Skeletal muscle satellite cell (primary cell): ENCODE measurements at regions not wholly inside any gene's neighbourhood (a gene's known extent, or its start where the extent isn't known, plus 50 kb on each side); places are given as distances from the start of the nearest gene placed in this dataset.

ENCODE experiments used
- H3K27me3 ChIP-seq: 2 replicates; pipeline ENCODE4 v1.7.0; 2013; ENCODE audit warnings: low read length; ENCODE audit not compliant: control insufficient read depth, insufficient read depth
- H3K36me3 ChIP-seq: 2 replicates; pipeline ENCODE4 v1.7.0; 2013; ENCODE audit warnings: mild to moderate bottlenecking, control low read depth, low read length; ENCODE audit not compliant: insufficient read depth
- H3K4me1 ChIP-seq: 2 replicates; pipeline ENCODE4 v1.7.0; 2013; ENCODE audit warnings: low read length; ENCODE audit not compliant: control insufficient read depth, insufficient read depth
- H3K4me2 ChIP-seq: 2 replicates; pipeline ENCODE4 v1.7.0; 2013; ENCODE audit warnings: mild to moderate bottlenecking, low read length
- H3K4me3 ChIP-seq: 2 replicates; pipeline ENCODE4 v1.7.0; 2013; ENCODE audit warnings: low read length
- H3K9ac ChIP-seq: 2 replicates; pipeline ENCODE4 v1.7.0; 2013; ENCODE audit warnings: mild to moderate bottlenecking, low read depth, low read length, moderate library complexity
- H3K9me3 ChIP-seq: replicated peaks from 2 replicates; pipeline ENCODE4 v1.7.0; 2013; ENCODE audit warnings: mild to moderate bottlenecking, control low read depth, low read length

DNA sequence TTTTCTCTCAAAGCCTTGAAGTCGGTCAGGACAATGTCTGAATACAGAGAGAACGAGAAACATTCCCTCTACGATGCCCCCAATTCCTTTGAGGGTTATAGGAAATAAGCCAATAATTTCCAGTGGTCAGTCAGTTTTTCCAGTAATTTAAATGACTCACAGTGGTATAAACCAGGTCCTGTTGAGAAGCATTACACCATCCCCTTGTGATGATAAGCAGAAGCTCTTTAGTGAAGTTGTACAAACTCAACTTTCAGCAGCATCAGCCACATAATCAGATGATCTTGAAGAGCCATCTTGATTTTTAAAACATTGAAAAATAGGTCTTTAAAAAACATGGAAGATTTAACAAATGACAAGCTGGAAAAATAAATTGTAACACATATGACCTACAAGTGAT is 173.9 kb upstream of the ZNF462 start:
- H3K9ac ChIP-seq, result no peak overlapping the region
- H3K4me2 ChIP-seq, result no peak overlapping the region
- H3K27me3 ChIP-seq, result no peaks in the 10 kb centered on the region
- H3K4me3 ChIP-seq, result no peak overlapping the region
- H3K36me3 ChIP-seq, result no peaks in the 10 kb centered on the region
- no peaks in the 10 kb centered on the region for H3K9me3 ChIP-seq
- H3K4me1 ChIP-seq, result no peaks in the 10 kb centered on the region

DNA sequence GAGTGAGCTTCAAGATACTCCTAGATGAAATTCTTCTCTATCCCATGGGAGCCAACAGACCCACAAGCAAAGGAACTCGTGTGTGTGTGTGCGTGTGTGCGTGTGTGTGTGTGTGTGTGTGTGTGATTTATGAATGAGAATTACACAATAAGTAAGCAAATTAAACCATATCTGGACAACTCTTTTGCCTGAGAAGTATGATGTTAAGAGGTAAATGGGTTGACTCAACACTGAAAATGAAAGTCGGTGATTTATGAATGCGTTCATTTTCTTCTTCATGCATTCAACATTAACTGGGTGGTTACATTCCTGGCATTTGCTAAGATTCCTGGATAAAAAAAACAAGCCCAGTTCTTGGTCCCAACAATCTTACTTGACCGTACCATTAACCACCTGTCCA is 171.3 kb upstream of the ZNF462 start:
- no peak overlapping the region for H3K9ac ChIP-seq
- no peaks in the 10 kb centered on the region for H3K36me3 ChIP-seq
- H3K27me3 ChIP-seq, result no peaks in the 10 kb centered on the region
- no peaks in the 10 kb centered on the region for H3K9me3 ChIP-seq
- no peak overlapping the region for H3K4me3 ChIP-seq
- no peaks in the 10 kb centered on the region for H3K4me1 ChIP-seq
- no peak overlapping the region for H3K4me2 ChIP-seq

DNA sequence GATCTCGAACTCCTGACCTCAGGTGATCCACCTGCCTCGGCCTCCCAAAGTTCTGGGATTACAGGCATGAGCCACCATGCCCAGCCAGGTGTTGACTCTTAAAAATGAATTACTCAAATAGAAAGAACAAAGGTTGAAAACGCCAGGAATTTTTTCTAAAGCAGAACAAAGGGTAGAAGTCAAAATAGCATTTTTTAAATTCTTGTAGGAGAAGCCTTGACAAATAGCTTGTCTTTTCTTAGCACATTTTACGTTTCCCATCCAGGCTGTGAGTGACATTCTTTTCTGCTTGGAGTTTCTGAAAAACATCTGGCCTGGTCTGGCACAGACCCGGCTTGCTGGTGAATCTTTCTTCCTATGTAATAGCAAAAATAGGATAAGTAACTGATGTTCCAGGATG is 169.4 kb upstream of the ZNF462 start:
- Histone ChIP-seq H3K36me3 (no peaks in the 10 kb centered on the region), H3K27me3 (no peaks in the 10 kb centered on the region), H3K9ac (no peak overlapping the region), H3K4me3 (no peak overlapping the region), H3K4me1 (peaks cover 12% of the 10 kb centered on the region), H3K9me3 (no peaks in the 10 kb centered on the region), H3K4me2 (no peak overlapping the region)

DNA sequence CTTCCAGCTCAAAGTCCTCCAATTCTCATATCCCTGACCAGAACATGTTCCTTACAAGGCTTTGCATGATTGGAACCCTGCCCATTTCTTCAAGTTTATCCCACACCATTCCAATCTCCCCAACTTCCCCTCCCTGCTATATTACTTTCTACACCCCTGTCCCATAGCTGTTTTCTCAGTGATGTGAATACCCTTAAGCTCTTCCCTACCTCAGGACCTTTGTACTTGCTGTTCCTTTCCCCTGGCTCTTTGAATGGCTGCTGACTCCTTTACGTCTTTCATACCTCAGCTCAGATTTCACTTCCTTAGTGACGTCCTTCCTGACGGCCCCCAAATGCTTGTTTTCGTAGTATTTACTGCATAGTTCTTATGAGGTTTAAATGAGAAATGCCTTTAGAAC is 166.2 kb upstream of the ZNF462 start:
- Histone ChIP-seq H3K4me1 (peaks cover 23% of the 10 kb centered on the region), H3K9me3 (no peaks in the 10 kb centered on the region), H3K4me2 (no peak overlapping the region), H3K9ac (no peak overlapping the region), H3K36me3 (no peaks in the 10 kb centered on the region), H3K4me3 (no peak overlapping the region), H3K27me3 (no peaks in the 10 kb centered on the region)

DNA sequence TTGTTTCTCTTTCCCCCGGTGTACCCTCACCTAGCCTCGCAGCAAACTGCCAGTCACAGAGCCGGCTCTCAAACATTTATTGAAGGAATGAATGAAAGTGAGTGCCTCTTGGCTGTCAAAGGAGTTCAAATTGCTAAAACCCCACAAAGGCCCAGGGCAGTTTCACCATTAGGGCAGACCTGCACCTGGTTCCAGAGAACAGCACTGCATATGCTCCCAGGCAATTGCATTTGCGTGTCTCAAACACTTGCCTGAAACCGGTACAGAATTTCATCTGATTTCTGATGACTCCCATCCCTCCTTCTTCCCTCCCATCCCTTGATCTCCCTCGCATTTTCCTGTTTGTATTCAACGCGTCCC is 165.6 kb upstream of the ZNF462 start:
- Histone ChIP-seq H3K9ac (peak overlapping the region; percentile 73), H3K9me3 (no peaks in the 10 kb centered on the region), H3K4me2 (peak overlapping the region; percentile 91), H3K36me3 (no peaks in the 10 kb centered on the region), H3K4me1 (peaks cover 23% of the 10 kb centered on the region), H3K4me3 (peak overlapping the region; percentile 68), H3K27me3 (no peaks in the 10 kb centered on the region)

DNA sequence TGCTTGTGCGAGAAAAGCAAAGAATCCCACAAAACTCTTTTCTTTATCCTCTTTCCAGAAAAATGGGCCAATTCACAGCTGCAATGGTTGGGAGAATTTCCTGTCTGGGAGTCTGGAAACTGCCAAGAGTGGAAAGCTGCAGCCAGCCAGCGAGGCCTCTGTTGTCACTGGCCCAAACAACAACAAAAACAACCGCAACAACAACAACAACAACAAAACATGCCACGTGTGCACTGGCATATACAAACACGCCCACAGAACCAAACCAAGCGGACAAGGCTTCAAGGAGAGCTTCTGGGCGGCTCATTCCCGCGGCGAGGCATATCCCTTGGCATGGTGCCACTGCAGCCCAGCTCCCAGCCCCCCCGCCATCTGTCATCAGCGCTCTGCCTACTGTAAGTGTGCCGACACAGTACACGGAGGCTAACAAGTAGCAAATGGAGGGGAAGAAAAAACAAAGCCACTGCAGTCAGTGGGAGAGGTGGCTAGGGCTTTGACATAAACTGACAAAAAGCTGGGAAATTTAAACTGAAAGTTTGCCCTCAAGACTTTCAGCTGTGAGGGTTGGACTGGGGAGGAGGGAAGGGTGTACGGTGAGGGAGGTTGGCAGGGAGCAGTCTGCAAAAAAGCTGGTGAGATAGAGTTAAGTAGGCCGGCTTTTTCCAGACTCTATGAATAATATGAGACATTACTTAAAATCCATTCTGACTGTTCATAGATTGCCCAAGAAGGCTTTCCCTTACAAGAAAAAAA is 165.0 kb upstream of the ZNF462 start:
- no peaks in the 10 kb centered on the region for H3K9me3 ChIP-seq
- no peaks in the 10 kb centered on the region for H3K36me3 ChIP-seq
- H3K4me3 ChIP-seq, result peak overlapping the region; percentile 68
- H3K4me2 ChIP-seq, result peak overlapping the region; percentile 91
- peaks cover 23% of the 10 kb centered on the region for H3K4me1 ChIP-seq
- H3K9ac ChIP-seq, result peak overlapping the region; percentile 73
- H3K27me3 ChIP-seq, result no peaks in the 10 kb centered on the region

DNA sequence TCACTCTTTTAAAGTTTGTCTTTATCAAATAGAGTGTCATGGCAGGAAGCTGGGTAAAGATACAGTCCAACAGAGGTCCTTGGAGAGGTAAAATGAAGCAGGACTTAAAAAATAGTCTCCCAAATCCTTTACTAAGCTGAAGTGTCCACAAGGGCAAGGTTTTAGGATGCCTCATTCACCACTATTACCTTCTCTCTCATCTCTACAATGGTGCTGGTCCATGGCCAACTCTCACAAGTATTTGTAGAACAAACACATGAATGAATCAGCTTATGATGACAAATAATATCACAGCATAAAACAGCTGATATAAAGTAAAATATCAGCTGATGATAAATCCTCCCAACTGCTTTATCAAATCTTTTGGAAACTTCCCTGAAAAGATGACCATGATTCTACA is 162.3 kb upstream of the ZNF462 start:
- no peak overlapping the region for H3K9ac ChIP-seq
- no peaks in the 10 kb centered on the region for H3K27me3 ChIP-seq
- H3K4me1 ChIP-seq, result peaks cover 23% of the 10 kb centered on the region
- H3K9me3 ChIP-seq, result no peaks in the 10 kb centered on the region
- H3K4me2 ChIP-seq, result no peak overlapping the region
- H3K36me3 ChIP-seq, result no peaks in the 10 kb centered on the region
- no peak overlapping the region for H3K4me3 ChIP-seq

DNA sequence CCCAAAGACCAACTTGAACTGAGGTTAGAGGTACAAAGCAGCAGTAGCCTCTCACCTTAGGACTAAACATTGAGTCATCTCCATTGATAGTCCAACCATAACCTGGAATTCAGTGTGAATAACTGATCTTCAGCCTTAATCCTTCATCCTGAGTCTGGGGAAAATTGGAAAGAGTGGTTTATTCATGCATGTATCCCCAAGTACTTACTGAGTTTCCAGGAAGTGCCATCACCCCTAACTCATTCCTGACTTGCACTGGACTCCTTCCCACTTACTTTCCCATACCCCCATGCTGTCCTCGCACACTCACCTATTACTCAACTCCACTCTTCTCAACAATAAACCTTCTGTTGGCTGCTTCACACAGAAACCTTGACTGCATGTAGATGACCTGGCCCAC is 161.4 kb upstream of the ZNF462 start:
- Histone ChIP-seq H3K9ac (no peak overlapping the region), H3K4me1 (peaks cover 23% of the 10 kb centered on the region), H3K9me3 (no peaks in the 10 kb centered on the region), H3K4me3 (no peak overlapping the region), H3K27me3 (no peaks in the 10 kb centered on the region), H3K4me2 (no peak overlapping the region), H3K36me3 (no peaks in the 10 kb centered on the region)

DNA sequence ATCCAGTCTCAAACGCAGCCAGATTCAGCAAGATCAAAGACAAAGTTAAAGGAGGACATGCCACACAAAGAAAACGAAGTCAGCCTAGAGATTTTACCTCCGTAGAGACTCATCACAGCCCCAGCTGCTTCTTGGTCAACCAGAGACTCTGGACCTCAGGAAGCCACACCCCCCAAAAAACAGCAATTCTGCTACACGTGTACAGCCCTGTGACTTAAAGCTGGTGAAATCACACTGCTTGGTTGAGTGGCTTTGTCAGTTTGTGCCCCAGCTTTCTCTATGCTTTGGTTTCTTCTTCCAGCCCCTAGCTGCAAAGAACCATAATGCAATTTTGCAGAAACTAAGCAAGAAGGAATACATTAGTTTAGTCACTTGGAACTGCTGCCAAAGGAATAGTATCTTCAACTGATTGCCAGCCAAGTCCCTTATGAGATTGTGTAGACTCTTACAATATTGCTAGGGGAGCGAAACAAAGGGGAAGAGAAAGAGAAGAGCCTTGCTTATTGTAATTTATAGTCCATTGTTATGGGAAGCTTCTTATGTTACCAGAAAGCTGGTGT is 158.8 kb upstream of the ZNF462 start:
- no peak overlapping the region for H3K9ac ChIP-seq
- no peak overlapping the region for H3K4me2 ChIP-seq
- H3K36me3 ChIP-seq, result no peaks in the 10 kb centered on the region
- peaks cover 19% of the 10 kb centered on the region for H3K4me1 ChIP-seq
- H3K27me3 ChIP-seq, result no peaks in the 10 kb centered on the region
- no peaks in the 10 kb centered on the region for H3K9me3 ChIP-seq
- no peak overlapping the region for H3K4me3 ChIP-seq

DNA sequence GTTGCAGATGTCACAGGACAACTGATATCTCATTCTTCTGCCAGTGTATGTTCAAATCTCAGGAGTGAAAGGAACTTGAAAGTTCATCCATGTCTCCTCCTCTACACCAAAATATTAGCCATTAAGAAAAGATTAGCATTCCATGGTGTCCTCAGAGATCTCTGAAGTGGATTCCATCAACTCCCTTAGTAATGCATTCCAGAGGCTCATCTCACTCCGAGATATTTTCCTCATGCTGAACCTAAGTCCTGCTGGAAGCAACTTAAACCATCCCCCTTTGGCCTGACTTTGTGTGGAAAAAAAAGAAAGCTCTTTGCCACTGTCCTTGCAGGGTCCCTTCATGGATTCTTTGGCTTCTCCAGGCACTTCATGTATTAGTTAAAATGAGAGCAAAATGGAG is 155.7 kb upstream of the ZNF462 start:
- Histone ChIP-seq H3K36me3 (no peaks in the 10 kb centered on the region), H3K4me1 (peaks cover 11% of the 10 kb centered on the region), H3K4me3 (no peak overlapping the region)

DNA sequence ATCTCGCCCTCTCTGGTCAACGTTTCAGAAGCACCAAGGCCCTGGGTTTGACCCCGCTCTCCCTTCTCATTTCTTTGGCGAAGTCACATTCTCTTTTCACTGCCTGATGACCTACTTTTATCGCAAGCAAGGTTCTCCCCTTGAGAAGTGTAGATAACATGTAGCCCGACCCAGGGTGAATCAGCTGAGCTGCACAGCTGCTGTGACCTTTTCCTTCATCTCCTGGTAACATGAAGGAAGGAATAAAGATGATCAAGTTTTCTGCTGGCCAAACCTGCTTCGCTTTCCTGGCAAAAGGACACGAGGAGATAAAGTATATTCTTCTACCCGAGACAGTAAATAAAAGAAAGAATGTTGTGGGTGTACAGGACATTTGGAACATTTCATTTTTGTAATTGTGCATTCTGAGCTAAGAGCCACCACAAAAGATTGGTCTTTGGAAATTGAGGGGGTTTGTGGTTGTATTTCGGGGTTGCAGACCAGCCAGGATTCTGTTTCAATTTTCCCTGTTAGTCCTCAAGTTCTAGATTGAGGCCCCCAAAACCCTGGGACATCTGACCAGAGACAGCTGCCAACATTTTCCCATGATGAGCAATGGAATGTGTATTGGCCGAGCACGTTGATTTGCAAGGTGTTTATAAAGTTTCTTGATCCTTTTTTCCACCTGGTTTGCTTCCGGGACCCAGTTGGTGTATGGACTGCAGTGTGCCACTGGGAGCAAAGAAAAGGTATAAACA is 155.1 kb upstream of the ZNF462 start:
- H3K4me1 ChIP-seq, result peaks cover 11% of the 10 kb centered on the region
- H3K4me3 ChIP-seq, result no peak overlapping the region
- no peak overlapping the region for H3K4me2 ChIP-seq
- no peaks in the 10 kb centered on the region for H3K27me3 ChIP-seq
- no peaks in the 10 kb centered on the region for H3K9me3 ChIP-seq
- H3K36me3 ChIP-seq, result no peaks in the 10 kb centered on the region
- H3K9ac ChIP-seq, result no peak overlapping the region

More for the DNA sequence above, 155.7 kb upstream of the ZNF462 start:
- Histone ChIP-seq H3K27me3 (no peaks in the 10 kb centered on the region), H3K9me3 (no peaks in the 10 kb centered on the region), H3K9ac (no peak overlapping the region), H3K4me2 (no peak overlapping the region)
